Stimulated activated CD4-positive, alpha-beta T cell treated with anti-CD3 and anti-CD28 coated beads, Interleukin-1b, Interleukin-23, amount 100 ng/mL, for 4 hours (primary cell): ENCODE measurements at regions not wholly inside any gene's neighbourhood (a gene's known extent, or its start where the extent isn't known, plus 50 kb on each side); places are given as distances from the start of the nearest gene placed in this dataset.

Experiments used
- DNase-seq, 2 donors: peaks; one replicate each; pipeline ENCODE4 v3.0.0-alpha.2; 2020; ENCODE audit warnings: low read depth in 2 of 2

- DNase-seq = no peak
These were observed 364.2 kb downstream of the ZNF516 start for GRCh38 chr18:76130845-76131244.

- no peak for DNase-seq
These were observed 368.7 kb downstream of the ZNF516 start for GRCh38 chr18:76126327-76126726.

- DNase-seq = no peak
These were observed 374.0 kb downstream of the ZNF516 start for GRCh38 chr18:76121011-76121410.

DNA sequence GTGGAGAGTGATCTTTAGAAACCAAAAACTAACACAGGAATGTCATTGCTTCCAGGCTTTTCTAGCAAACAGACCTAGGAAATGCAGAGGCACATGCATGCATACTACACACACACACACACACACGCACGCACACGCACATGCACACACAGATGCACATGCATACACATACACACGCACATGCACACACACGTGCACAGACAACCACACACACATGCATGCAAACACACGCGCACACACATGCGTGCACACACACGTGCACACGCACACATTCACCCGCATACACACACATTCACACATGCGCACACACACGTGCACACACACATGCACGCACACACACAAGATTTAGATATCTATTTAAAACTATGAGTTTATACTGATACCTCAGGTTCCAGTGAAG lies 379.5 kb downstream of the ZNF516 start:
- DNase-seq = no peak

- DNase-seq = no peak
These were observed 381.9 kb downstream of the ZNF516 start for GRCh38 chr18:76113101-76113500.

GRCh38 chr18:76102626-76103025 lies 392.4 kb downstream of the ZNF516 start:
- no peak for DNase-seq

GRCh38 chr18:76102156-76102555 lies 392.9 kb downstream of the ZNF516 start:
- no peak for DNase-seq

- no peak for DNase-seq
These were observed 395.0 kb downstream of the ZNF516 start for GRCh38 chr18:76099931-76100457.

- no peak for DNase-seq
These were observed 396.2 kb downstream of the ZNF516 start for GRCh38 chr18:76098674-76099411.

DNA sequence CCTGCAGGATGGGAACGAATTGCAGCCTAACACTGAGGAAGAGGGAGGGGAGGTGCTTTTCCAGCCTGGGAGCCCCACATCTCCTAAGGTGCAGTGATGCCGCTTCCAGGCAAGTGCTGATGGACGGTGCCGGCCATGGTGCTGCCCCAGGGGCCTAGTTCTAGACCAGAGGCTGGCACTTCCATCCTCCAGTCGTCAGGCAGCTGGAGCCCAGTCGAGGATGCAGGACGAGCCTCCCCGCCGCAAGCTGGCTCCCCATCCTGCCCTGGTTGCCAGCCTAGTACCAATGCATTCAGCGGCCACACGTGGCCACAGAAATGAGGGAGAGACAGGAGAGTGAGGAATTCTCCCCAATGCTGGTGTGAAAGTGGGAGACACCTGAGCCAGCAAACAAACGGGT lies 413.5 kb downstream of the ZNF516 start:
- no peak for DNase-seq

DNA sequence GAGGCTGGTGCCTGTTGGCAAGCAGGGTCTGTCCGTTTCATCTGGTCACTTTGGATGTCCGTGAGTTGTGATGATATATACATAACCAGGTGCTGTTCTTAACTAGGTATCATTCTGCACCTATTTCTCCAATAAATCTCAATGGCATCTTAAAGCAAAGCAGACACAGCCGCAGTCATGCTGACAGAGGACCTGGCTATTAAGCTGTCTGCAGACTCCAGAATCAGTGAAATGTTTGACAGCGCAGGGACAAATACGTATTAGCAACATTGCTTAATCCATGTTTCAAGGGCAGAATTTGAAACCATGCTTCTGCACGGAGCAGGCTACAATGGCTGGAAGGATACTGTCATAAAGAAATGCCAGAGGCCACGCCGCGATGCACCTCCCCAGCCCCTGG lies 414.6 kb downstream of the ZNF516 start:
- DNase-seq = no peak

DNA sequence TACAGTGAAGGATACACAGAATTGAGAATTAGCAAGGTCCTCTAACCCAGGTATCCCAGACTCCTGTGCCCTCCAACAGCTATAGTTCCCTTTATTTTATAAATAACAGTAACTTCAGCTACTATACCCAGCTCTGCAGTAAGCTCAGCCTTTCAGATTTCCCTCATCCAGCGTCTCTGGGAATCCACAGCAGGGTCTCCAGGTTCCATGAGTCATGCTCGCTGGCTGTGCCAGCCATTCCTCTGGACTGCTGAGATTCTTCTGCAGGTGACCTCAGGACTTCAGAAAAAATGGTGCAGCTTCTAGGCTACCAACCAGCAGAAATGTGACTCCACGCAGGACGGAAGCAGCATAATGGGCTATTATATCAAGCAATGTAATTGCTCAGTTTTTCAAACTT lies 419.3 kb downstream of the ZNF516 start:
- no peak for DNase-seq

DNA sequence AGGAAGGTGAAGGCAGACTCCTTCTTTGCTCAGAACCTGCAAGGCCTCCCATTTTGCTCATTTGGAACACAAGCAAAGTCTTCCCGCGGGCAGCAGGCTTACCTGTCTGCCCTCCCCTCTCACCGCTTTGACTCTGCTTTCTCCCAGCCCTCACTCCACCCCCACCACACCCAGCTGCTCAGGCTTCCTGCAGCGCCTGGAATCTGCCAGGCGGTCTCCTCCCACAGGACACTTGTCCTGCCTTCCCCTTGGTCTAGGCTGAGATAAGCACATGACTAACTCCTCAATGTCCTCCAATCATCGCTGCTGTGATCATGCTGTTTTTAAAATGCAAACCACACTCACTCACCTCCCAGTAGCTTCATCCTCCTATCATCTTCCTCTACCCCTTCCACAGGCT lies 430.0 kb downstream of the ZNF516 start:
- DNase-seq = no peak

DNA sequence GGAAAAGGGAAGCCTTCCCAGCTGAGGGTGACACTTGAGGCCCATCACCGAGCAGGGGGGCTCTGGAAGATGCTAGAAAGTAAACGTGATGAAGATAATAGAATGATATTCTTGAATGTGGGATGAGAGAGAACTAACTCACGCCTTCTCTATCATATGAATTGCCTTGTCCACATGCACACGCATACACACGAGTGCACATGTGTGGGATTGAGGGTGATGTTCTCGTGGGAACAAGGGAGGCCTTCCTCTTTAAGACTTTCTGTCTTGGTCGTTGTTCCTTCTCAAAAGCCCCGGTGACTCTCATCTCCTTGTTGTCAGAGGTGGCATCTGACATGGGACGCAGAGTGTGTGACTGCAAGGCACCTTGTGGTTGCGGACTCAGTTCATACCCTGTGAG lies 436.9 kb downstream of the ZNF516 start:
- no peak for DNase-seq

DNA sequence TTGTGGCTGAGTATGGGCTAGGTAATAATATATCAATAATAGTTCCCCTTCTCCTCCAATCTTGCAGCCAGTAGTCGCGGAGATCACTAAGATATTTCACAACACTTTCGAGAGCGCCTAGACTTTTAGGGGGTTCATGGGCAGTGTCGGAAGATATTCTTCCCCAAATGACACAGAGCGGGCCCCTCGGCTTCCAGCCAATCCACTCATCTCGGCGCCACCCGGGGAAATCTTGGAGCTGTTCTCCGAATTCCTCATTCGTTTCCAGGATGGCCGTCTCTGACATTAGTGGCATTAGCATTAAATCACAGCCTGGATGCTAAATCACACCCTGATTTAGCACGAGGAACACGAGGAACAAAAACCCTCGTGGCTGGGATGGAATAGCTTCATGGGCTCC lies 437.7 kb downstream of the ZNF516 start:
- DNase-seq = no peak

GRCh38 chr18:76056471-76057110 lies 438.5 kb downstream of the ZNF516 start:
- DNase-seq = no peak

DNA sequence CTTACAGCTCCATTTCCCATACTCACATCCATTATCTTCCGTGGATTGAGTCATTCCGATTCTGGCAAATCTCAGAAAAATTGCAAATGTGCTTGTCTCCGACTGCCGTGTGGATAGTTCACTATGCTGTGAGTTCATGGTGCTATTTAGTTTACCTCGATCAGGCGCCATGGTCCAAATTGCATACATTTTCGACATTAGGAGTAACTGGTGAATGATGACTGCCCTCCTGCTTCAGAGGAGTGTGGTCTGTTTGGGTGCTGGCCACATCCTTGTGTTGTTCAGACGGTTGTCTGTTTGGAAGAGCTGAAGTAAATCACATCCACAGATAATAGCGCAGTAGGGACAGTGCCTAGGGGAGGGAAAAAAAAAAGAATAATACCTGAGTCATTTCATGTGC lies 439.5 kb downstream of the ZNF516 start:
- no peak for DNase-seq

- DNase-seq = no peak
These were observed 440.0 kb downstream of the ZNF516 start for GRCh38 chr18:76055025-76055424.

- DNase-seq = no peak
These were observed 440.9 kb downstream of the ZNF516 start for GRCh38 chr18:76054156-76054555.

DNA sequence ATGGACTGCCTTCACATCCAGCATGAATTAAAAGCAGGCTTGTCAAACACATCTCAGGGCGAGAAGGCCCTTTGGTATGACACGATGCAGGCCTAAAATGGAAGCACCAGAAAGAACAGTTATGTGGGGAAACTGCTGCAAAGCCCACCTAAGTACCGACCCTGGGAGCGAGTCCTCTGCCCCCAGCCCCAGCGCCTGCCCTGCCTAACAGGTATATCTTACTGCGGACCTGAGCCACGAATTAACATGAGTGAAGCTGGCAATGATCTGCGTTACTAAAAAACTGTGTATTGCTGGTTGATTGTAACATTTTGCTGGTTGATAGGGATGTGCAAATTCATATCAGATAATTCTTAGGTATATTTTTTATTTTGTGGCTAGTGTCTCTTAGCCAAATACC lies 441.5 kb downstream of the ZNF516 start:
- no peak for DNase-seq

DNA sequence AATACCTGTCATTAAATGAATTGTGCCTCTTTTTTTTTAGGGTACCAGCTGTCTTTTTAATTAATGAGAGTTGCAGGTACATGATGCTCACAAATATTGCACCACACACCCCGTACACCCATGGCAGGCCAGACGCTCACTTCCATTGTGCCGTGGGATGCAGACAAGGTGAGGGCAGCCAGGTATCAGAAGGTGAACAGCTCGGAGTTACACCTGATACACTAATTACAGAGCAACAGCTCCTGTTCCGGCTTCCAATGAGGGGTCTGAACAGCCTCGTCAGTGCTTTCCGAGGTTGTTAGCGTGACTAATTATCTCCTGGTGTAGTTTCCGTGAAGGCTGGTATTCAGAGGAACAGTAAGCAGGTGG lies 442.8 kb downstream of the ZNF516 start:
- DNase-seq = no peak

GRCh38 chr18:76051396-76052226 lies 443.4 kb downstream of the ZNF516 start:
- no peak for DNase-seq

DNA sequence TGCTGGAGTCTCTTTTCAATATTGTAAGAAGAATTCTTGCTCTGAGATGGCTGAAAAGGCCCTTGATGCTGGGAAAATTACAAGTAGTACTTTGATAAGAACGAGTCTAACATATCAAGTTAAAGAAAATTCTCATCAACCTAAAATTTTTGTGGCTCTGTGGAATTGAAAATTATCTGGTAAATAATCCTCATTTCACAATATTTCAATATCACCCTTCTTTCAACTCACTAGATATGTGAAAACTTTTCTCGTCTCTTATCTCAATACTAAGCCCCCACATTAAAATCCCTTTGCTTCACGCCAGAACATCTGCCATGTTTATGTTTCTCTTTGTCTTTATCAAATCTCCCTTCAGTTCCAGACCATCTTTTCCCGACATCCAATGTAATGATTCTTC lies 448.8 kb downstream of the ZNF516 start:
- no peak for DNase-seq
